ENCODE measurements at regions not wholly inside any gene's neighbourhood (a gene's known extent, or its start where the extent isn't known, plus 50 kb on each side); places are given as distances from the start of the nearest gene placed in this dataset.

GRCh38 chr13:62360609-62361008, 945.0 kb upstream of the PCDH20 start:
- TF ChIP-seq POLR2A (IDR thresholded peaks at IDR 0.05) (no peak), CTCF (IDR thresholded peaks at IDR 0.05) (no peak)

Measured in ovary (tissue), 3 donors.